ENCODE measurements at regions not wholly inside any gene's neighbourhood (a gene's known extent, or its start where the extent isn't known, plus 50 kb on each side); places are given as distances from the start of the nearest gene placed in this dataset.

- TF ChIP-seq CTCF (IDR thresholded peaks at IDR 0.05) (no peak), POLR2A (IDR thresholded peaks at IDR 0.05) (no peak)
Observed at GRCh38 chr17:63137163-63137562, 171.1 kb downstream of the TANC2 start.

Data from uterus (tissue), 2 donors.